ENCODE measurements at regions not wholly inside any gene's neighbourhood (a gene's known extent, or its start where the extent isn't known, plus 50 kb on each side); places are given as distances from the start of the nearest gene placed in this dataset.

DNA sequence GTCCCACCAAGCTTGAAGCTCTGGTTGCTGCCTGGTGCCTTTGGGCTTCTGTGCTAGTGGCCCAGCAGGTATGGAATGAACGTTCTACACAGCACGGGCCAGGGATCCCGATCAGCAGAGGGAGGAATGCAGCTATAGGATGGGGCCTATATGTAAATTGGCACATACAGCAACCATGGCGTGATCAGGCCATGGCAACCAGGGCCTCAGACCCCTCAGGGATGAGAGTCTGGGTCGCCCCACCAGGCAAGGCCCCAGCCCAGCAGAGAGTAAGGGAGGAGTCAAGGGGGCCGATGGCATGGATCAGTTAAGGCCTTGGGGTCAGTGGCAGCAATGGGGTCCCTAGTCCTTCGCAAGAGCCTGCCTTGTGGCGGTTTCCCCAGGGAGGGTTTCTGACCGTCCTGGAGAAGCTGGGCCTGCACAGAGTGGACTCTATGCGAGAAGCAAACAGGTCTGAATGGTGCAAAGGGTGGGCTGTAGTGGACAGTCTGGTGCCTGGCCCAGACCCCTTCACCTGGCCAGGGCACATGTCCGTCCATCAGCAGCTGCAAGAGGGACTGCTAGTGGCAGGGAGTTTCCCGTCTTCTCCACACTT is 98.2 kb upstream of the SLC22A11 start:
- TF ChIP-seq, protein P1, sequence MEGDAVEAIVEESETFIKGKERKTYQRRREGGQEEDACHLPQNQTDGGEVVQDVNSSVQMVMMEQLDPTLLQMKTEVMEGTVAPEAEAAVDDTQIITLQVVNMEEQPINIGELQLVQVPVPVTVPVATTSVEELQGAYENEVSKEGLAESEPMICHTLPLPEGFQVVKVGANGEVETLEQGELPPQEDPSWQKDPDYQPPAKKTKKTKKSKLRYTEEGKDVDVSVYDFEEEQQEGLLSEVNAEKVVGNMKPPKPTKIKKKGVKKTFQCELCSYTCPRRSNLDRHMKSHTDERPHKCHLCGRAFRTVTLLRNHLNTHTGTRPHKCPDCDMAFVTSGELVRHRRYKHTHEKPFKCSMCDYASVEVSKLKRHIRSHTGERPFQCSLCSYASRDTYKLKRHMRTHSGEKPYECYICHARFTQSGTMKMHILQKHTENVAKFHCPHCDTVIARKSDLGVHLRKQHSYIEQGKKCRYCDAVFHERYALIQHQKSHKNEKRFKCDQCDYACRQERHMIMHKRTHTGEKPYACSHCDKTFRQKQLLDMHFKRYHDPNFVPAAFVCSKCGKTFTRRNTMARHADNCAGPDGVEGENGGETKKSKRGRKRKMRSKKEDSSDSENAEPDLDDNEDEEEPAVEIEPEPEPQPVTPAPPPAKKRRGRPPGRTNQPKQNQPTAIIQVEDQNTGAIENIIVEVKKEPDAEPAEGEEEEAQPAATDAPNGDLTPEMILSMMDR (IDR thresholded peaks at IDR 0.05; ENCODE audit: poor library complexity), result no peak
- TF ChIP-seq EZH2phosphoT487 (IDR thresholded peaks at IDR 0.05; ENCODE audit: low read depth, severe bottlenecking, unreplicated experiment), result no peak
- no peak for TF ChIP-seq EZH2 (IDR thresholded peaks at IDR 0.05; ENCODE audit: borderline replicate concordance)

Data from hepatocyte (in vitro differentiated cells).